Suppressor macrophage treated with lipopolysaccharide for 1 hour (primary cell): ENCODE measurements at regions not wholly inside any gene's neighbourhood (a gene's known extent, or its start where the extent isn't known, plus 50 kb on each side); places are given as distances from the start of the nearest gene placed in this dataset.
"Not testable (repeated sequence)": the region's sequence is repeated elsewhere in the genome, so short reads cannot be mapped to it uniquely, and the experiment has no call there.

Experiments
- DNase-seq, 3 donors: peaks; one replicate each; pipeline ENCODE4 v3.0.0-alpha.2; 2020 to 2022

GRCh38 chr3:115397433-115397832 lies 225.9 kb upstream of the GAP43 start:
- no peak for DNase-seq

DNA sequence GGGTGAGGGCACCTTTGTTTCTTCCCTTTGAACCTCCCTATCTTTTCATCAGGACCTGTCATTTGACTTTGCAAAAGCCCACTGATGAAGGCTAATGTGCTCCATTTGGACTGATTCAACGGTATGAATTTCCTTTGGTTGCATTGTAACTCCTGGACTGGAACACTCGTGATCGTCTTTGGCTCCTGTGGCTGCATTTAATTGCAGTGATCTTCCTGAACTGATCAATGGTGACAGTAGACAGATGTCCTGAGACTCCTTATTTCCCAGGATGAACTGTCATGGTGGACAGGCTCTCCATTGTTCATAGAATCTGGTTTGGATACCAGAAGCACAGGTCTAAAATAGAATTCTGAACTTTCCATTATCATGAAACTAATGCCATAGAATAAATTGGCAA lies 224.8 kb upstream of the GAP43 start:
- DNase-seq: no peak

- DNase-seq: no peak
These were observed 223.6 kb upstream of the GAP43 start for GRCh38 chr3:115399750-115400149.

GRCh38 chr3:115401298-115401697 lies 222.0 kb upstream of the GAP43 start:
- no peak for DNase-seq

- DNase-seq: no peak
These were observed 221.3 kb upstream of the GAP43 start for GRCh38 chr3:115401851-115402501.

- DNase-seq: no peak
These were observed 220.7 kb upstream of the GAP43 start for GRCh38 chr3:115402651-115403050.

DNA sequence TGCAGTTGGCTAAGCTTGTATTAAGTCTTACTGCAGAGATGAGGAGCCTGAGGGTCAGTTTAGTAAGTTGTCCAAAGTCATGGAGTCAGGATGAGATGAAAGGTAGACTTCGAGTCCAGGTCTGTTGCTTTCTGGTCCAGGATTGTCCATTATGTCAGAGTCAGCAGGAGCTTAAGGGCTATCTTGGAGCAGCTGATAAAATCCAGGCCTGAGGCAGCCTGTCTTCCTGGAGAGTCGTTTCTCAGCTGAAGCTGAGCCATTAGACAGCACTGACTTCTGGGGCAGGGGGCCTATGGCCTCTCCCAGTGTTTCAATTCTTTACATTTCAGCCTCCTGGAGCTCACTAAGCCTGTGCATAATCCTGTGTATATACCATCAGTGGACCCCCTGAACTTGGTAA lies 219.5 kb upstream of the GAP43 start:
- DNase-seq: no peak

- no peak for DNase-seq
These were observed 213.7 kb upstream of the GAP43 start for GRCh38 chr3:115409596-115409995.

- not testable (repeated sequence) for DNase-seq
These were observed 208.7 kb upstream of the GAP43 start for GRCh38 chr3:115414610-115415009.

DNA sequence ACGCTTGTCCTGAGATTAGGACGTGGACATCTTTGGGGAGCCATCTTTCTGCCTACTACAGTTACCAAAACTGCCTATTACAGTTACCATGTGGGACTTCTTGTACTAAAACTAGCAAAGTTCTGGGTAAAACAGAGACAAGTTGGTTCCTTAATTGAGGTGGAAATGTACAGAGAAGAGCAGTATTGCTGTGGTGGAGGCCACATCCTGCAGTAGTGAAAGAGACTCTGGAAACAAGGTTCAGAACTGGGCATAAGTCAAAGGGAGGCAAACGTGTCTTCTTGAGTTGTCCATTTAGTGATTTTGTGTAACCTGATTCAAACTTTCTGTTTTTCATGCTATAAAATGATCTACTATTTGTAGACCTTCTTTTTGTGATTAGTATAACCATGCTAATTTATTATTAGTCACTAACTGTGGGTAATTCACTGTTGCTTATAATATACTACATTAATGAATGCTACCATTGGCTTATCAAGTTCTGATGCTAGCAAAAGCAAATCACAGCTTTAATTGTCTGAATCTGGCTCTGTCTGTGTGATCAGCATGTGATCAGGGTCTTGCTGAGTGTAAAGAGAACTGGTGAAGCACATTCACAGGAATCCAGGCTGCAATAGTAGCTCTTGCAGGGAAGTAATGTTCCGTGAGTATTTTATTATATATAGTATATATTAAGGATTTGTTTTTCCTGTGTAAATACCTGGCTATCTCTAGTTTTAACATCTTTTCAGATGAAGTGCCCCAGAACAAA lies 207.9 kb upstream of the GAP43 start:
- DNase-seq: no peak

DNA sequence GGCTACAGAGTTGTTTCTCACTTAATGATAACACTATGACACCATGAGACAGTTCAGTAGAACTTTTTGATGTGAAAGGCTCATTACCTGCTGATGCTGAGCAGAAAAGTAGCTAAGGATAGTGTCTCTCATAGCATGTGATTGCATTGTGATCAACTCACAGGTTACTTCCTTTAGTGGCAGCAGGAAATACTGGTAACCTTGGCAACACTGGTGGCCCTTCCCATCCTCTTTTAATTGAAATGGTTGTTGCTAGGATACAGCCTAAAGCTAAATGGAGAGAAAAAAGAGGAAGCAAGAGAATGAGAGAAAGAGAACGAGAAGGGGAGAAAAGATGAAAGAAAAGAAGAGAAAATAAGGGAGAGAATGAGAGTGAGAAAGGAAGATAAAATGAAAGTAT lies 204.7 kb upstream of the GAP43 start:
- no peak for DNase-seq

- no peak for DNase-seq
These were observed 203.2 kb upstream of the GAP43 start for GRCh38 chr3:115420086-115420485.

DNA sequence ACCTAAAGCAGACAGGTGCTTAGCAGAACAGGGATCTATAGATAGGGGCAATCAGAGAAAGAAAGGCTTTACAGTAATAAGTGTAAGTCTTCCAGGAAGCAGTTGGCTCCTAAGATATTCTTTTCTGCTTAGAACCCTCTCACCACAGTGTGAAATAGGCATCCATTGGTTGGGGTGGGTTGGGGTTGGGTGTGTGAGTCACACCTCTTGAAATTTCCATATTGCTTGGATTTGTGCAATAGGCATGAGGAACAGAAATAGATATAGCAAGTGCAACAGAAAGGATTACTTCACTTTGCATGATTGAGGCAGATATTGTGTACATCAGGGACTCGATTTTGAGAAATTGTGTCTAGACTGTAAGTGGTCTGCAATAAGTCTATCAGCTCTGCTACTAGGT lies 200.1 kb upstream of the GAP43 start:
- DNase-seq: peak; percentile 7 to 39 (median 14)

GRCh38 chr3:115428841-115429240 lies 194.5 kb upstream of the GAP43 start:
- DNase-seq: no peak

GRCh38 chr3:115436767-115437301 lies 186.5 kb upstream of the GAP43 start:
- peak in 2 of 3 donors; percentile 4 to 33 for DNase-seq

DNA sequence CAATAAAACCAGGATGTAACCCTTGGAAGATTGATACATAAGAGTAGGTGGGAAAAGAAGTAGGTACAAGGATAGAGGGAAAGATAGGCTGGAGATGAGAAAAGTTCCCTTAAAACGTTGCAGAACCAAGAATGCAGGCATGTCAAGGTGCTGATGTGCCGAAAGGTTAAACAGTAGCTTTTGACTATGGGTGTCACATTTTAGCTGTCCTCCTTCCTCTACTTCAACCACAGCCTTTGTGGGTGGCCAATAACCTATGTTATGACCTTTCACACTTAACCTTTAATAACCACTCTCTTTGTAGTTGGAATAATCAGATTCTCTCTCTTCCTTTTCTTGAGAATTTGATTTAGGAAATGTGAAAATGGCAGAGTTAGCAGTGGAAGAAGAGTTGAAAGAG lies 184.5 kb upstream of the GAP43 start:
- no peak for DNase-seq

- DNase-seq: no peak
These were observed 177.8 kb upstream of the GAP43 start for GRCh38 chr3:115445559-115445958.

DNA sequence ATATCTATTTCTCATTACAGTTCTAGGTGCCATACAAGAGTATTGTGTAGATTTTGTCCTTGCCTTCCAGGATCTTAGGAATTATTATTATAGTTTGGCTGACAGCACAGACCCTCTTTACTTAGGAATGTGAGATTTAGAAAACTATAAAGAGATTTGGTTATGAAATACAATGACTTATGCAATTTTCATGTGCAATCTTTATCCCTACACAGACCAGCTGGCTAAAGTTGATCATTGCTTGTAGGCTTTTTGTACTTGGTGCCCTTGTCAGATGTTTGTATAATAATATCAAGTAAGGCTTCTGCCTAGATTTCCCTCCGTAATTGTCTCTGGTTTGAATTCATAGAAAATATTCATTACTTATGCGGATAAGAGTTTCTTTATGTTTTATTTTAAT lies 174.5 kb upstream of the GAP43 start:
- no peak for DNase-seq

GRCh38 chr3:115450036-115450435 lies 173.3 kb upstream of the GAP43 start:
- DNase-seq: no peak

GRCh38 chr3:115464036-115464435 lies 159.3 kb upstream of the GAP43 start:
- DNase-seq: no peak

DNA sequence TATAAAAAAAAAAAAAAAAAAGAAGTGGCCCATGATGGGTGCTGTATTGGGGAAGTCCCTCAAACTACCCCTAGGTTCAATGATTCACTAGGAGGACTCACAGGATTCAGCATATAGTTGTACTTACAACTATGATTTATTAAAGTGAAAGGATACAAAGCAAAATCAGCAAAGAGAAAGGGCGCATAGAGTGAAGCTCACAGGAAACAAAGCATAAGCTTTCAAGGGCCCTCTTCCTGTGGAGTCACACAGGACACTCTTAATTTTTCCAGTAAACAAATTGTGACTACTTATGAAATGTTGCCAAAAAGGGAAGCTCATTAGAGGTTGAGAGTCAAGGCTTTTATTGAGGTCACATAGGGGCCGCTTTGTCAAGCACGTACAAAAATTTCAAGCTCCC lies 153.7 kb upstream of the GAP43 start:
- DNase-seq: peak; percentile 10 to 58 (median 15)

DNA sequence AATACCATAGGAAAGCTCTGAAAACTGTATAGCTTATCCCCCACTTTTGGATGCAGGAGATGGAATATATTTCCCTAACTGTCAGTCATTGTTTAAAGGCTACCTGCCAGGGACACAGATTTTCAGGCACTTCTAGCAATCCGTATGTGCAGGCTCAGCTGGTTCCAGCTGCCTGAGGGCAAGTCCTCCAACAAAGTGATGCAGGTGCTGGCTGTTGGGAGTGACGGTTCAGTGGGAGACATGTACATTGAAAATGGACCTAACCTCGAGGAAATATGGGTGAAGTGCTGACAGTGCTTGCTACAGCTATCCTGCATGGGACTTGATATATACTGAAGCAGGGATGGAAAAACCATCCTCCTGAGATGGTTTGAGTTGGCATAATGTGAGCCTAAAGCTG lies 153.1 kb upstream of the GAP43 start:
- no peak for DNase-seq

DNA sequence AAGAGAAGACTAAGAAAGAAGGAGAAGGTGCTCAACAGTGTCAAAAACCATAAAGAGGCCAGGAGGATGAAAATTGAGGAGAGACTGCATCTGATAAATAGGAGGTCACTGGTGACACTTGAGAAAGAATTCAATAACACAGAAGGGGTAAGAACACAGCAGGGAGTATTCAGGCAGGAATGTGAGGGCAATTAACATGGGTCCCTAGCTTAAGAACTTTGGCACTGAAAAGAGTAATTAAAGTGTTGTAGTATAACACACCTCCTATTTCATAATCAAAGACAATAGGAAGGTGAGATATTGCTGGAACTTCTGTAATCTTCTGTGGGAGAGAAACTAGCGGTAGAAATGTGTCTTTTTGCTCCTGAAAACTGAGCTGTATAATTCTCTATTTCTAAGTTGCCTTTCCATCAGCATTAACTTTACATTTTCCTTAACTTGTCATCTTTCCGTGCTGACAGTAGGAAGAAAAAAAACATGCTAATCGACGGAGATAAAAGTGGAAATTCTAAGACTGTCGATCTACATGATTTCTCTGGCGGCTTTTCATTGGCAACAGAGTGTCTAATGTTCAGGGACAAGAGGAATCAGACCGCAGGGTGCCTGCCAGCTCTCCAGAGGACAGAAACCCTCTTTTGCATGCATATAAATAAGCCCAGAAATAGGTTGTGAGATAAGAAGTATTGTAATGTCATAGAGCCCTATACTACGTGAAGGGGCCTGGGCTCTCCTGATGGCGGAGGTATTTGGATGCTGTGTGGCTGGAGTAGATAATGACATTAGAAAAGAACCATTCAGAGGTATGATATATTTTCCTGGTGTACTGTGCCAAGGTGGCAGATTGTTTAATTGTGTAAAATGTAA lies 147.9 kb upstream of the GAP43 start:
- DNase-seq: no peak
